Panc1 (cell line): ENCODE measurements at regions not wholly inside any gene's neighbourhood (a gene's known extent, or its start where the extent isn't known, plus 50 kb on each side); places are given as distances from the start of the nearest gene placed in this dataset.

ENCODE experiments used
- ATAC-seq: fragments of 200-7000 bp; cut with Tn5 transposase; 2 replicates; pipeline ENCODE4 v1.9.1; 2020; ENCODE audit warnings: mild to moderate bottlenecking, moderate library complexity
- BruUV-seq: library from RNA; stranded (reverse); fragments of 400-500 nt; replicated peaks from 2 replicates; lab custom pipeline; 2021; lab: Mats Ljungman, UMichigan
- CTCF ChIA-PET: fragments of 300-600 bp; sonication (Branson Sonifier 250); formaldehyde crosslinking; loops from one replicate; lab custom pipeline; 2022; ENCODE audit warnings: antibody characterized with exemption; lab: Charles Lee
- POLR2A ChIA-PET: fragments of 300-600 bp; sonication (Branson Sonifier 250); formaldehyde crosslinking; loops from one replicate; lab custom pipeline; 2022; ENCODE audit warnings: antibody characterized with exemption; lab: Charles Lee
- DNase-seq: peaks from one replicate; pipeline ENCODE4 v3.0.0-alpha.2; 2010; ENCODE audit warnings: low read depth, low spot score
- H3K27ac ChIP-seq: 2 replicates; pipeline ENCODE4 v1.5.1; 2011; ENCODE audit warnings: mild to moderate bottlenecking, low read length, inconsistent platforms
- H3K27me3 ChIP-seq: fragments of 200-500 bp; sonication (Bioruptor generic); 2 replicates; pipeline ENCODE4 v1.6.0; 2014; ENCODE audit warnings: low read length, inconsistent platforms; ENCODE audit not compliant: control insufficient read depth, insufficient read depth
- H3K36me3 ChIP-seq: fragments of 200-500 bp; sonication (Bioruptor generic); 2 replicates; pipeline ENCODE4 v1.5.1; 2014; ENCODE audit warnings: inconsistent platforms, mild to moderate bottlenecking, low read length, moderate library complexity; ENCODE audit not compliant: control insufficient read depth, insufficient read depth
- H3K4me1 ChIP-seq: 2 replicates; pipeline ENCODE4 v1.5.1; 2011; ENCODE audit warnings: inconsistent platforms, mild to moderate bottlenecking, low read length, moderate library complexity; ENCODE audit not compliant: control insufficient read depth, insufficient read depth
- H3K4me3 ChIP-seq, 2 experiments: 2 replicates each; pipeline ENCODE4 v1.5.1; 2011 to 2012; ENCODE audit warnings: low read depth in 2 of 2, low read length in 2 of 2, mild to moderate bottlenecking in 2 of 2, inconsistent platforms in 1 of 2, moderate library complexity in 1 of 2
- H3K9me3 ChIP-seq: fragments of 200-500 bp; sonication (Bioruptor generic); 2 replicates; pipeline ENCODE4 v1.5.1; 2014; ENCODE audit warnings: low read depth, mild to moderate bottlenecking, inconsistent platforms, low read length, moderate library complexity; ENCODE audit not compliant: control insufficient read depth, insufficient read depth
- CTCF ChIP-seq: fragments of 450-650 bp; IDR thresholded peaks from 2 replicates; pipeline ENCODE4 v1.5.1; 2017; ENCODE audit warnings: mild to moderate bottlenecking
- POLR2AphosphoS5 ChIP-seq: IDR thresholded peaks from 2 replicates; pipeline ENCODE4 v1.6.1; 2012; ENCODE audit warnings: mild to moderate bottlenecking, low read depth, low read length, moderate library complexity
- REST ChIP-seq, 2 experiments: IDR thresholded peaks; 2 replicates each; pipeline ENCODE4 v1.6.1; 2011 to 2012; ENCODE audit warnings: low read depth in 2 of 2, control low read depth in 1 of 2, low read length in 1 of 2, mild to moderate bottlenecking in 1 of 2, moderate library complexity in 1 of 2; ENCODE audit not compliant: insufficient read depth in 1 of 2
- SIN3A ChIP-seq: IDR thresholded peaks from 2 replicates; pipeline ENCODE4 v1.6.1; 2012; ENCODE audit warnings: low read depth, mild to moderate bottlenecking, low read length, moderate library complexity, borderline replicate concordance; ENCODE audit not compliant: insufficient read depth
- TCF7L2 ChIP-seq: IDR thresholded peaks from 2 replicates; pipeline ENCODE4 v1.6.1; 2011; ENCODE audit warnings: mild to moderate bottlenecking, low read depth, low read length, inconsistent platforms
- in situ Hi-C: cut with HindIII; loops from 2 replicates; pipeline ENCODE4 v1.10.0; 2016; ENCODE audit warnings: low sequenced_read_pairs, low pct_unique_long_range_greater_than_20kb
- intact Hi-C: fragments of 100-400 bp; cut with micrococcal nuclease; formaldehyde crosslinking; loops from one replicate; pipeline ENCODE4 v1.10.0; 2022; ENCODE audit not compliant: unreplicated experiment

GRCh38 chr9:126230692-126231091 is 95.9 kb upstream of the MVB12B start:
- ATAC-seq (no peak), DNase-seq (no peak)
- no peak for TF ChIP-seq POLR2AphosphoS5
- Histone ChIP-seq H3K4me3 (no peak overlapping the region), H3K4me1 (no peaks in the 10 kb centered on the region), H3K9me3 (no peaks in the 10 kb centered on the region), H3K27ac (no peak overlapping the region), H3K27me3 (no peaks in the 10 kb centered on the region), H3K36me3 (no peaks in the 10 kb centered on the region)
- CTCF ChIA-PET: no interaction called here
- in situ Hi-C loops (no loop called here), intact Hi-C loops (no loop called here)
- POLR2A ChIA-PET: no interaction called here
- BruUV-seq: no TSS peak

GRCh38 chr9:126232461-126232860 is 94.2 kb upstream of the MVB12B start:
- ChIA-PET POLR2A (no interaction called here), CTCF (interaction anchor here (0.6 kb wide), 1 partner anchor 259 kb away, joined by 3 read pairs; no protein-coding TSS in a partner anchor)
- H3K4me1 ChIP-seq: no peaks in the 10 kb centered on the region
- no TSS peak for BruUV-seq
- in situ Hi-C loops (no loop called here), intact Hi-C loops (no loop called here)
- no peak overlapping the region for H3K27ac ChIP-seq
- TF ChIP-seq REST (IDR thresholded peaks at IDR 0.05; ENCODE audit: insufficient read depth in 1 of 2, low read depth in 2 of 2, low read length in 1 of 2) (no peak), POLR2AphosphoS5 (no peak), TCF7L2 (no peak), CTCF (no peak), SIN3A (no peak)
- ATAC-seq: no peak
- no peaks in the 10 kb centered on the region for H3K9me3 ChIP-seq
- H3K36me3 ChIP-seq: no peaks in the 10 kb centered on the region
- H3K27me3 ChIP-seq: no peaks in the 10 kb centered on the region
- no peak overlapping the region for H3K4me3 ChIP-seq
- no peak for DNase-seq

DNA sequence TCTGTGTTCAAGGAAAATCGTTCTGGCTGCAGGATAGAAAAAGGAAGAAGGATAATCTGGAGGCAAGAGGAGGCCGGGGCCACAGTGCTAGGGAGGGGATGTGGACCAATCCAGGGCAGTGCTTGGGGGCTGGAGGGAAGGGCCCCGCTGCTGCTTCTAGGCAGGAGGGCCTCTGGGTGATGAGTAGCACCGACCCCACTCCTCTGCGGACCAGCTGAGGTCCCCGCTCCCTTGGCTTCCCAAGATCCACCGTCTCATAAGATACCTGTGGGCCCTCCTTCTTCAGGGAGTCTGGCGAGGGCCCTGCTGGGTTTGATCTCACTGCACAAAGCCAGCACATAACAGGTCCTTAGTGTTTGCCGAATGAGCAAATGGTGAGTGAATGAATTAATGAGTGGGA is 93.5 kb upstream of the MVB12B start:
- DNase-seq (no peak), ATAC-seq (no peak)
- CTCF ChIA-PET: no interaction called here
- H3K27ac ChIP-seq: no peak overlapping the region
- in situ Hi-C loops: no loop called here
- H3K9me3 ChIP-seq: no peaks in the 10 kb centered on the region
- no TSS peak for BruUV-seq
- no peak overlapping the region for H3K4me3 ChIP-seq
- no peaks in the 10 kb centered on the region for H3K36me3 ChIP-seq
- TF ChIP-seq CTCF: no peak
- no peak for TF ChIP-seq SIN3A
- TF ChIP-seq TCF7L2: no peak
- no peak for TF ChIP-seq REST (IDR thresholded peaks at IDR 0.05; ENCODE audit: insufficient read depth in 1 of 2, low read depth in 2 of 2, low read length in 1 of 2)
- TF ChIP-seq POLR2AphosphoS5: no peak
- intact Hi-C loops: no loop called here
- no peaks in the 10 kb centered on the region for H3K27me3 ChIP-seq
- POLR2A ChIA-PET: no interaction called here
- H3K4me1 ChIP-seq: no peaks in the 10 kb centered on the region
